ENCODE measurements at regions not wholly inside any gene's neighbourhood (a gene's known extent, or its start where the extent isn't known, plus 50 kb on each side); places are given as distances from the start of the nearest gene placed in this dataset.

DNA sequence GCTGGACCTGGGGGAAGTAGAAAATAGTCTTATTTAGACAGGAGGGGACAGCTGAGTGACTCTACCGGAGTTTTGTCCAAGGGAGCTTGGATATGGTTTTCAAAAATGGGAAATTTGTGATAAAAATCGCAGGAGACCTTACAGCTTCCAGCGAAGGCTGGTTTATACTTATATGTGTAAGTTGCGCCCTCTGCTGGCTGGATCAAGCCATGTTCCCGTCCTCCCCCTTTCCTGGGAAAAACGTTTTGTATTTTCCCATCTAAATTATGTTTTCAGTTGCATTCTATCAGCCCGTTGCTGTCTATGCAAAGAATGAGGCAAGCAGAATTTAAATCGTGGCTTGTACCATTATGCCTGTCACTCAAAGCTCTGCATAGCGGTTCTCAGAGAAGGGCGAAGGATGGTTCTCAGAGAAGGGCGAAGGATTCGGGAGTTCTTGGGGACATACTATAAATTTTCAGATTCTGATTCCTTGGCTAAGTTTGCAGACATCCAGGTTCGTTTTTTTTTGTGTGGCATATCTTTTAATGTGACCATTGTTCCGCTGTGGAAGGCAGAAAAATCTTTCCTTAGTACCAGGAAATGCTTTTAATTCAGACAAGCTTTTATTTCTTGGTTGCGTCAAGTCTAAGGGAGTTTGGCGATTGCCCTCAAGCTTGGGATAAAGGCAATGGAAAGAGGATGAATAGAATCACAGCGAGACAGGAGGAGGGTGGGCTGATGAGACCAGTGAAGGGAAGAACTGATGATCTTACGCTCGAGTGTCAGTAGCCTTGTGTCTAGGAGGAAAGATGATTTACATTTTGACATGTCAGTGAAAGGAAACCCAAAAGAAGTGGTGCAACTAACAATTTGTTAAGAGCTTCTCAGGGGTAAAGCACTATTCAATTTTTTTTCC, 128.5 kb upstream of the ARX start (continued):
- TF ChIP-seq, protein P1, sequence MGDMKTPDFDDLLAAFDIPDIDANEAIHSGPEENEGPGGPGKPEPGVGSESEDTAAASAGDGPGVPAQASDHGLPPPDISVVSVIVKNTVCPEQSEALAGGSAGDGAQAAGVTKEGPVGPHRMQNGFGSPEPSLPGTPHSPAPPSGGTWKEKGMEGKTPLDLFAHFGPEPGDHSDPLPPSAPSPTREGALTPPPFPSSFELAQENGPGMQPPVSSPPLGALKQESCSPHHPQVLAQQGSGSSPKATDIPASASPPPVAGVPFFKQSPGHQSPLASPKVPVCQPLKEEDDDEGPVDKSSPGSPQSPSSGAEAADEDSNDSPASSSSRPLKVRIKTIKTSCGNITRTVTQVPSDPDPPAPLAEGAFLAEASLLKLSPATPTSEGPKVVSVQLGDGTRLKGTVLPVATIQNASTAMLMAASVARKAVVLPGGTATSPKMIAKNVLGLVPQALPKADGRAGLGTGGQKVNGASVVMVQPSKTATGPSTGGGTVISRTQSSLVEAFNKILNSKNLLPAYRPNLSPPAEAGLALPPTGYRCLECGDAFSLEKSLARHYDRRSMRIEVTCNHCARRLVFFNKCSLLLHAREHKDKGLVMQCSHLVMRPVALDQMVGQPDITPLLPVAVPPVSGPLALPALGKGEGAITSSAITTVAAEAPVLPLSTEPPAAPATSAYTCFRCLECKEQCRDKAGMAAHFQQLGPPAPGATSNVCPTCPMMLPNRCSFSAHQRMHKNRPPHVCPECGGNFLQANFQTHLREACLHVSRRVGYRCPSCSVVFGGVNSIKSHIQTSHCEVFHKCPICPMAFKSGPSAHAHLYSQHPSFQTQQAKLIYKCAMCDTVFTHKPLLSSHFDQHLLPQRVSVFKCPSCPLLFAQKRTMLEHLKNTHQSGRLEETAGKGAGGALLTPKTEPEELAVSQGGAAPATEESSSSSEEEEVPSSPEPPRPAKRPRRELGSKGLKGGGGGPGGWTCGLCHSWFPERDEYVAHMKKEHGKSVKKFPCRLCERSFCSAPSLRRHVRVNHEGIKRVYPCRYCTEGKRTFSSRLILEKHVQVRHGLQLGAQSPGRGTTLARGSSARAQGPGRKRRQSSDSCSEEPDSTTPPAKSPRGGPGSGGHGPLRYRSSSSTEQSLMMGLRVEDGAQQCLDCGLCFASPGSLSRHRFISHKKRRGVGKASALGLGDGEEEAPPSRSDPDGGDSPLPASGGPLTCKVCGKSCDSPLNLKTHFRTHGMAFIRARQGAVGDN (IDR thresholded peaks at IDR 0.05) = no peak
- TF ChIP-seq ZNF217 (IDR thresholded peaks at IDR 0.05) = no peak
- TF ChIP-seq, protein P2, sequence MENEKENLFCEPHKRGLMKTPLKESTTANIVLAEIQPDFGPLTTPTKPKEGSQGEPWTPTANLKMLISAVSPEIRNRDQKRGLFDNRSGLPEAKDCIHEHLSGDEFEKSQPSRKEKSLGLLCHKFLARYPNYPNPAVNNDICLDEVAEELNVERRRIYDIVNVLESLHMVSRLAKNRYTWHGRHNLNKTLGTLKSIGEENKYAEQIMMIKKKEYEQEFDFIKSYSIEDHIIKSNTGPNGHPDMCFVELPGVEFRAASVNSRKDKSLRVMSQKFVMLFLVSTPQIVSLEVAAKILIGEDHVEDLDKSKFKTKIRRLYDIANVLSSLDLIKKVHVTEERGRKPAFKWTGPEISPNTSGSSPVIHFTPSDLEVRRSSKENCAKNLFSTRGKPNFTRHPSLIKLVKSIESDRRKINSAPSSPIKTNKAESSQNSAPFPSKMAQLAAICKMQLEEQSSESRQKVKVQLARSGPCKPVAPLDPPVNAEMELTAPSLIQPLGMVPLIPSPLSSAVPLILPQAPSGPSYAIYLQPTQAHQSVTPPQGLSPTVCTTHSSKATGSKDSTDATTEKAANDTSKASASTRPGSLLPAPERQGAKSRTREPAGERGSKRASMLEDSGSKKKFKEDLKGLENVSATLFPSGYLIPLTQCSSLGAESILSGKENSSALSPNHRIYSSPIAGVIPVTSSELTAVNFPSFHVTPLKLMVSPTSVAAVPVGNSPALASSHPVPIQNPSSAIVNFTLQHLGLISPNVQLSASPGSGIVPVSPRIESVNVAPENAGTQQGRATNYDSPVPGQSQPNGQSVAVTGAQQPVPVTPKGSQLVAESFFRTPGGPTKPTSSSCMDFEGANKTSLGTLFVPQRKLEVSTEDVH (IDR thresholded peaks at IDR 0.05; ENCODE audit: low read depth, partially characterized antibody) = no peak
- TF ChIP-seq RBBP5 (conservative IDR thresholded peaks at IDR 0.05) = no peak
- TF ChIP-seq, protein P3, sequence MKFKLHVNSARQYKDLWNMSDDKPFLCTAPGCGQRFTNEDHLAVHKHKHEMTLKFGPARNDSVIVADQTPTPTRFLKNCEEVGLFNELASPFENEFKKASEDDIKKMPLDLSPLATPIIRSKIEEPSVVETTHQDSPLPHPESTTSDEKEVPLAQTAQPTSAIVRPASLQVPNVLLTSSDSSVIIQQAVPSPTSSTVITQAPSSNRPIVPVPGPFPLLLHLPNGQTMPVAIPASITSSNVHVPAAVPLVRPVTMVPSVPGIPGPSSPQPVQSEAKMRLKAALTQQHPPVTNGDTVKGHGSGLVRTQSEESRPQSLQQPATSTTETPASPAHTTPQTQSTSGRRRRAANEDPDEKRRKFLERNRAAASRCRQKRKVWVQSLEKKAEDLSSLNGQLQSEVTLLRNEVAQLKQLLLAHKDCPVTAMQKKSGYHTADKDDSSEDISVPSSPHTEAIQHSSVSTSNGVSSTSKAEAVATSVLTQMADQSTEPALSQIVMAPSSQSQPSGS (IDR thresholded peaks at IDR 0.05; ENCODE audit: low read length) = no peak
- TF ChIP-seq NFYB (IDR thresholded peaks at IDR 0.05; ENCODE audit: insufficient read depth, low read depth, low read length) = no peak
- TF ChIP-seq BCL11A (IDR thresholded peaks at IDR 0.05; ENCODE audit: low read depth, low read length) = no peak
- no peak for TF ChIP-seq PAX5 (IDR thresholded peaks at IDR 0.05; ENCODE audit: borderline replicate concordance, low read depth, low read length)
- no peak for TF ChIP-seq HDAC2 (IDR thresholded peaks at IDR 0.05)
- TF ChIP-seq NRF1 (conservative IDR thresholded peaks at IDR 0.05; ENCODE audit: low read depth, low read length) = no peak
